AG20443 (cell line): ENCODE measurements at regions not wholly inside any gene's neighbourhood (a gene's known extent, or its start where the extent isn't known, plus 50 kb on each side); places are given as distances from the start of the nearest gene placed in this dataset.

Experiments used
- DNase-seq: peaks from one replicate; pipeline ENCODE4 v3.0.0; 2012; ENCODE audit warnings: low spot score, mixed read lengths

DNA sequence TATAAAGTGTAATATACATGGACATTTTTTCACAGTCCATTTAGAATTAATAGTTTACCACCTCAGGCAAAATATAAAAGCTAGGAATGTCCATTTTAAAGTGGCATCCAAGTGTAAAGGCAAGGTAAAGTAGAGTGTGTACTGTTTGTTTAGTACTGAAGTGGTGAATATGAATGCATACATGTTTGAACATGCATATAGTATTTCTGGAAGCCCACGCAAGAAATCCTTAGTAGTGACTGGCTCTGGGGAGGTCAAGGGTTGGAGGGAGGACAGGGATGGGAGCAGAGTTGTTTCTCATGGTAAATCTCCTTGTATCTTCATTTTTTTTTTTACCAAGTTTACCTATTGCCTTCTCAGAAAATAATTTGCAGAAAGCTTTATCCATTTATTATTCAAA lies 129.2 kb downstream of the UNC5CL start:
- no peak for DNase-seq

DNA sequence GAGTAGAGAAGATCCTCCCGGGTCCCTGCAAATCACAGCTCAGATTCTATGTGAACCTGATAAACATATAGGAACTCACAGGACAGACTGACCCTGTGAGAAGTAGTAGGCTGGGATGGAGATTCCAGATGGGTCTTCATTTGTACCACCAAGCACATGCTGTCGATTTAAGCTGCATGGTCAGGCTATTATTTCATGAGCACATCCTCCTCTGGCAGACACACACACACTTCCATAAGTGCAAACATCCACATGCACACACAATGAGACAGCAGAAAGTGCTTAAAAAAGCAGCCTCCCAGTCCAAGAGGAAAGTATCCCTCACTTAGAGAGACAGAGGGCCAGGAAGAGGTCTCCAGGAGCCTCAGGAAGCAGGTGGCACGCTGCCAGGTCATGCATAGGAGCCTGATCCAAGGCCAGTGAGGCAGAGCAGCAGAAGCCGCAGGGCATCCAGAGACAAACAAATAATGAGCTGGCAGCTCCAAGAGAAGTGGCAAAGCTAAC lies 131.8 kb downstream of the UNC5CL start:
- DNase-seq, result peak; percentile 33

DNA sequence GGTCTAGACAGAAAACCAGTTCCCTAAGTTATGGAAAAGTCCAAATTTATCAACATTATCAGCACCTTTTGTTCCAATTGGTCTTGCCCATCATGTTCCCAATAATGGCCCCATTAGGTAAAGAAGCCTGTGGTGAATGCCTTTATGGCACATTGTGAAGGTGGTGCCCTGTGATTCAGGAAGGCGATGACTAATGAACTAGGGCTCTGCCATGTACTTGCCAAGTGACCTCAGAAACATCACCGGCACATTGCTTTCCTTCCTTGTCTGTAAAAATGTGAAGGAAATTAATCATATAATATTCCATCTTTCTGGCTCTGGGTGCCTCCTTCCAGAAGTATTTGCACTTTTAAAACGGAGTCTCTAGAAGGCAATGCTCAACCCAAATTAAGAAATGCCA lies 132.3 kb downstream of the UNC5CL start:
- peak; percentile 39 for DNase-seq

DNA sequence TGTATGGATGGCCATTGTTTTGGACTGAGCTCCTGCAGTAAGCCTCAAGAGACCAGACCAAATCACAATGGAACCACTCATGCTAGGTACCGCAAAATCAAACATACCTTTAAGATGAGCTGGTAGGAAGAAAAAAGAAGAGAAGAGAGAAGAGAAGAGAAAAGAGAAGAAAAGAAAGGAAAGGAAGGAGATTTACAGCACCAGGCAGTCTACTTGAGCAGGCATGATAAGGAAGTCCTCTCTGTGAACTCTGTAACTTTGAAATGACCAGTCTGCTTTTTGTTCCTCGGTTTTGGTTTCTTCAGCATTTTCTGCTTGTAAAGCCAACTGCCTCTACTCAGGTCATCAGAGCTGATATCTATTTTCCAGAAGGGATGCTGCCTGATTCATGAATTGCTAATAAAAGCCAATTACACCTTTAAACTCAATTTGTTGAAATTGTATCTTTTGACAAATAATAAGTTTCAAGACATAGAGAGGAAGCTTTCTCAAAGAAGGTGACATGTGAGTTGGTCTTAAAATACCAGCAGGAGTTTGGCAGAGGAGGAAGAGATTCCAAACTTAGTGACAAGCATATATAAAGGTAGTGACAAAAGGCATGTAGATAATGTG lies 134.3 kb downstream of the UNC5CL start:
- DNase-seq, result no peak

DNA sequence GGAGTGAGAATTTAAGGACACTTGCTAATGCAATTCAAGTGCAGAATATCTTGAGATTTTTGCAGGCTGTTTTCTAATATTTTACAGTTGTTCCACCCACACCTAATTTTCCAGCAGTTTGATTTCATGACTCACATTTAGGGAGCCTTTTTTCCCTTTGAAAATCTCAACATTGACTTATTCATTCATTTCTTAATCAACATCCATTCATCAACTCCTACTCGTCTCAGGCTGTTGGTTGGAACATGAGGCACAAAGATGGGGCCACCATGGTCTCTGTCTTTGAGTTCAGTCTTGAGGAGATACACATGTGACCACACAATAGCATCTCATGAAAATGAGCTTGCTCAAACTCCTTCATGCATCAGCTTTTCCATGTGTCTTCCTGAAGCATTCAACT lies 135.6 kb downstream of the UNC5CL start:
- DNase-seq, result no peak

DNA sequence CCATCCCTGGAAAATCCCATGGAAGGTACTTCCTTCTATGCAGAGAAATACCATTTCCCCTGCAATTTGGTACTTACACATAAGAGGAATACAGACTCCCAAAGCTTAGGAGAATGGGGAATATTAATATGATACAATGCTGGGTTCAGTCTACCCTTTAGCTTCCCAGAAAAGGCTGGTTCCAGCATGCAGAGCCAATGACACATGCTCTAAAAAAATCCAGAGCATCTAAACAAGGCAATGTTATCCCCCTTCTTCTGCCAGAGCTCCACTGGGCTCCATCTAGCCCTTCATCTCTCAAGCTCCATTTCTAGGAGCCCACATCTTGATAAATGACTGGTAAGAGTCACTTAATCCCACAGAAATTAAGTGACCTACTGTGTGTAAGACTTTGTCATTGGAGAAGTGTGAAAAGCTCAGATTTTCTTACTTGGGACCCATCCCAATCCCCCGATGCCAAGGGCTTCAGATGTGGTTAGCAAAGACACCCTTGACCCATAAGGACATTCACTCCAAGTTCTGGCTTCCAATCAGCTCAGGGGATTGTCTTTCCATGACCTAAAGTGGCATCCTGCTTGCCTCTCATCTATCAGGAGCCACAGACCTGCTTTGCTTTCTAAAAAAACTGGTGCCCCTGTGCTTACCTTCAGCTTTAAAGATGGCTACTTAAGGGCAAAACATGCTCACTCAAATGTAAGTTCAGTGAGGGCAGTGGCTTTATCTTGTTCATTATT lies 137.5 kb downstream of the UNC5CL start:
- no peak for DNase-seq

DNA sequence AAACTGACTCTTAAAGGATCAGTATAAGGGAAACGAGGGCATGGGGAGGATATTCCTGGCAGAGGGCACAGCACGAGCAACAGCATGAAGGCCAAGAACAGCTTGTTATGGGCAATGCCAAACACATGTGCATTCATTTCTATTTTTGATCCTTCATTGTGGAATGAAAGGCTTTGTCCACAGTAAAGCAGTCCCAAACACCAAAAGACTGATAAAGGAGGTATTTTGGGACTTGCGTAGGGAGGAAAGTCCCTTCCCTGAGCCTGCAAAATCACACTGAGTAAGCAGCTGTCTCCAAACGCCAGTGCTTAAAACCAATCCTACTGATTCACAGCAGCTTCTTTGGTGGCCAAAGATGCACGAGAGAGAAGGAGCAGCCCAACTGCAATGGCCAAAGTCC lies 138.2 kb downstream of the UNC5CL start:
- no peak for DNase-seq

DNA sequence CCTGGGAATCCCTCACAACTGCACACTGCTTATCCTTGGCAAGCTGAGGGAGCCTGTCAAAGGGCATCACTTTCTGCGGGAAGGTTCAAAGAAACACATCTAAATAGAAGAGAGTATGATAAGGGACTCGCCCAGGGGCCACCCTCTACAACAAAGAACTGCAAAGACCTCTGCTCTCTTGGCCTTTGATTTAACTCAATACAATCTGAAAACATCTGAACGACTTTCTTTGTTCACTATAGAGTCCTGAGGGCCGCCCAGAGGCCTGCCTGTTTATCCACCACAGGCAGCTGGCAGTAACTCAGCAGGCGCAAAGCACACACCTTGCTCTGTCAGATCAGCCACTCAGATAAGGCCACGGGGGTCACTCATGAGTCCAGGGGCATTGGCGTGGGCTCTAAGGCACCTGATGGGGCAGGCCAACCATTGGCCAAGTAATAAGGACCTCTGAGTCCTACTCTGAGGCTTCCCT lies 139.3 kb downstream of the UNC5CL start:
- DNase-seq, result no peak

DNA sequence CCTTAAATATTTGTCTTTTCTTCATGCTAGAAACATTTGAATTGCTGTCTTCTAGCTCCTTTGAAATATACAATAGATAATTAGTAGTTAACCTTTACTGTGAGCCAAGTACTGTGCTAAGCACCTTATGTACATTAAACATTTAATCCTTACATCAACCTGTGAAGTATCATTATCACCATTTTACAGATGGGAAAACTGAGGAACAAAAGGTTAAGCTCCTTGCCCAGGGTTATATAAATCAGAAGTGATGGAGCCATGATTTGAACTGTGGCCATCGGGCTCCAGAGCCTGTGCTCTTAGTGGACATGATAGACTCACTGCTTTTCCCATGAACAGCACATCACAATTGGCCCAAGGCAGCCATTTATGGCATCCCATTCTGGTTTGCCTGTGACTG lies 140.9 kb downstream of the UNC5CL start:
- DNase-seq, result no peak

DNA sequence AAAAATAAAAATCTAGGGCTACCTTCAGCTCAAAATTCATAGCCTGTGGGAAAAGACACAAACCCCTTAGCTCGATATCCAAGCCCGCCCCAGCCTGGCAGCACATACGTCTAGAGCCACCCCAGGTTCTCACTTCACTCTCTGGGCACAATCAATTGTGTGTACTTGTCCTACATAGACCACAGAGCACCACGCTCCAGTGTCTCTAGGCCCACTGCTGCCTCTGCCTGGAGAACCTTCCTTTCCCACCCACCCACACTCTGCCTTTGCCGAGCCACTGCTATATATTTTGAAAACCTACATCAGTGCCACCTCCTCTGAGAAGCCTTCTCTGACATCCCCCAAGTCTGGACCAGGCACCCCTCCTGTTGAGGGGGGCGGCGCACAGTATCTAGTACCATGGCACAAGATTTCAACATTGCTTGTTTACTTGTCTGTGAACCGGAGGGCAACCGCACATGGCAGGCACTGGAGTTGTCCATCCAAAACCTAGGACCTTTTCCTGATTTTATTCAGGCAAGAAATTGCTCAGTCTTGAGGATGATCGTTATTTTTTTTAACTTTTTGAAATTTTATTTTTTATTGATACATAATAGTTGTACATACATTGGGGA lies 141.5 kb downstream of the UNC5CL start:
- DNase-seq, result no peak

DNA sequence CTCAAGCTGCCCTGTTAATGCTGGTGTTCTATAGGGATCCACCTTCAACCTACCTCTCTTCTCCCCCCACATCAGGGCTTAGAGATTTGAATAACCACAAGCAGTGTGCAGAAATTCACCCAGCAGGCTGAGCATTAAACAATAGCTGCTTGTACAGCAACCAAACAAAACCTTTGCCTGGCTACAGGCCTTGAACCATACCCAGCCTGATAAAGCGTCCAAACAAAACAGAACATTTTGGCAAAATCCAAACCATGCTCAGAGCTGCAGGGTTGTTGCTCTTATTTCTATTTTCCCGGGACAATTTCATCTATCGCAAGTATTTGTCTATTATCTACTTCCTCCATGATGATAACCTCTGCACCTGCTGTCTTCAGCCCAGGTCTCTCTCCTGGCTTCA lies 142.3 kb downstream of the UNC5CL start:
- DNase-seq, result no peak

DNA sequence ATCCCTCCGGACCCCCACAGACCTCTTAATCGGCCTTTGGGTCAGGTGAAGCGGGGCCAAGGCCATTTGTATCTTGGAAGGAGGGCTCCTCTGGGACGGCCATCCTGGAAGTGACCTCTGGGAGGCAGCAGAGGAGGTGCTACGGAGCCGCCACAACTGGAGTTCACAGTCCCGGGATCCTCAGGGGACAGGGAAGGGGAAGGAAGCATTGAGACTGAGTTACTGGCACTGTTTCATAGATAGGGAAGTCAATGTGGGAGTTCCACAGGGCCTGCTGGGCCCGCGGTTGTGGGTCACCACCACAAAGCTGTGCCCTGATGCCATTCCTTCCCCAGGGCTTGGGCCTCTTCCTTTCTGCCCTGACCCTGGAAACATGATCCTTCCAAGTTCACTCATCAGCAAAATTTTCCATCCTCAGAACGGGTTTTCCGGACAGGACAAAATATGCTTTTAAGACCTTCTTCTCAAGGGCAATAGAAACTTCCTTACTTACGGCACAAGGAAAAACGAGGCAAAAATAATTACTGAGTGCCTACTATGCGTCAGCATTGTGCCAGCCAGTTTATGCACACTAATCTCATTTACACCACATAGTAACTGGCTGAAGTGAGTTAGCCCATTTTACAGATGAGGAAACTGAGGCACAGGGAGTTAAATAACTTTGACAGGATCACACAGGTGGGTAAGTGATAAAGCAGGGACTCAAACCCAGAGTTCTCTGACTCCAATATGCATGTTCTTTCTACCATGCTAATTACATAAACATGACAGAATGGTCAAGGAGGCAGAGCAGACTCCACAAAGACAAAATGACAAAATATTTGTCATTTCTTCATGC lies 143.8 kb downstream of the UNC5CL start:
- DNase-seq, result peak; percentile 90

DNA sequence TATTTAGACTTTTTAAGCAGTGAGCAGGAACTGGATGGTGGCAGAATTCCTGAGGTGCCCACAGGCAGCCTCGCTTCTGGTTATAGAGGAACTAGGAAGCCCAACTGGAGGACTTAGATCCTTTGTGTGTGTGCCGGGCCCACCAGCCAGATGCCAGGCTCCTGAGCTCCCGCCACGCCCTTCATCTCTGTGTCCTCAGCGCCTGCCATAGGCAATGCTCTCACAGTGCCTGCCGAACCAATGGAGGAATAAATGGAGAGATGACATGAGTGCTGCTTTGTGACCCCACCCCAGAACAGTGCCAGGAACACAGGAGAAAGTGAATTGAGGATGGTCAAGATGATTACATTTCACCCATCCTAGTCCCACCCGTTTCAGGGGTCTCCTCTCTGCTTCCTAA lies 146.0 kb downstream of the UNC5CL start:
- DNase-seq, result no peak

DNA sequence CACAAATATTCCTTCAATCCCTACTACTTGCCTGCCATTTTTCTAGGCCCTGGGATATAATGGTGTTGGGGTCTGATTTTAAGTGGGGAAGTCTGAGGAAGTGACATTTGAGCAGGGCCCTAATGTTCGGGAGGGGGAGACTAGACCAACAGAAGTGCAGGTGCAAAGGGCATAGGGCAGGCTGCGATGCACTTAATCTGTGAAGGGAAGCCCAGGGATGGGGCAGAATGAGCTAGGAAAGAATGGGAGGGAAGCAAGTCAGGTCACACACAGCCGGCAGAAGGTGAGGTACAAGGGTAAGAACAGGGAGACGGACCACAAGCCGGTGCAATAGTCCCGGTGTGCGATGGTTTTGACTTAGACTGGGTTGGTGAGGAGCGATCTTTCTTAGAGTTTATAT lies 146.8 kb downstream of the UNC5CL start:
- DNase-seq, result no peak

DNA sequence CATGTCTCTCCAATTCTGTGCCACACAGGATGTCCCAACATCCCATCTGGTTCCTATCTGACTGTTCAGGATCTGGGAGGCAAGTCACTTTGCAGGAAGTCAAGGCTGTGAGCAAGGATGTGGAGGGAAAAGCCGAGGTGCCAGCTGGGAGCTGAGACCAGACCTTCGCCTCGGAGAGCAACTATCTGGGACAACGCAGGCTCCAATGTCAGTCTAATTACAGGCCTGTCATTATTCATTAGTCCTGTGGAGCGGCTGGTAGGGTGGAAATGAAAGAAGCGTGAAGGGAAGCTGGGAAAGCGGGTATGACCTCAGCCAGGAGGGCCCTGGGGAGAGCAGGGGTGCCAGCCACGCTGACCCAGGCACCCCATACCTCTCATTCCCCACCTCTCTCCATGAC lies 147.3 kb downstream of the UNC5CL start:
- DNase-seq, result no peak

DNA sequence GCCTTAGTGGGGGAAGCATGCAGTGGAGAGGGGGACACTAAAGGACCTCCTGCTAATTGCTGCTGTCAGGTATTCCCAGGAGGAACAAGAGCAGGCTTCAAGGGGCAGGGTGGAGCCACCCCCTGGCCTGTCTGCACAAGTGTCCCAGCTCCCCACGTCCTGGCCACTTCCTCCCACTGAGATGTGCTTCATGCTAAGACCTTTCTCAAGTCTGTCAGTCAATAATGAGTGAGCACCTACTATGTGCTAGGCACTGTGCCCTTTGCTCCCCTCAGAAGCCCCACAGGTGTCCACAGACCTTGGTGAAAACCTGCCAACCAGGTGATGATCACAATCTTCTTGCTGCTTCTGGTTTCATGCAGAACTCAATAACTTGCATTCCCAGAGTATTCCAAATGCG lies 147.9 kb downstream of the UNC5CL start:
- DNase-seq, result no peak

DNA sequence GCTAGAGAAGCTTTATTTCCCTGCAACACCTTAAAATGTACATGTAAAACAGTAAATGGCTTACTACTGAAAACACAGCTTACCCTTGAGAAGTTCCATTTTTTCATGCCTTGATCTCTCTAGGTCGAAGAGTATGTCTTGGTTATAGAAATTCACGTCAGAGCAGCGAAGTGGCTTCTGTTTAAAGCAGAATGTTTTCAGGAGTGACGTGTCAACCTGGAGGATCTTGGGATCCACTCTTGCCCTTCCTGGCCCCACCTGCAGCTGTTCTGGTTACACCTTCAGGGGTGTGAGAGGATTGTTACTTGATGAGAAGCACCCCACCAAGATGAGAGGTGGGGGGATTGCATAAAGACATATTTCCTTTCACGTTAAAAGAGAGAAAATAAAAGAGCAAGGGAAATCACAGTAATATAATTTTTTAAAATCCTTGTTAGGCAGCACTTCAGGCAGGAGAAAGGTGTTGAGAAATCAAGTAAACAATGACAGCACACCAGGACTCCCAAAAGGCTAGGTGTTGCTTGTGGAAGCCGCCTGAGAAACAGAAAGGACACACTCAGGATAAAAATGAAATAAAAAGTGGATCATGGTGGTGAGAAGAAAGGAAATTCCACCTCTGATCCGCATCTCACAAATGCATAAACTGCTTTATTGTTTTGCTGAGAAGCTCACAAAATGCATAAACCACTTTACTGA lies 149.7 kb downstream of the UNC5CL start:
- DNase-seq, result no peak

DNA sequence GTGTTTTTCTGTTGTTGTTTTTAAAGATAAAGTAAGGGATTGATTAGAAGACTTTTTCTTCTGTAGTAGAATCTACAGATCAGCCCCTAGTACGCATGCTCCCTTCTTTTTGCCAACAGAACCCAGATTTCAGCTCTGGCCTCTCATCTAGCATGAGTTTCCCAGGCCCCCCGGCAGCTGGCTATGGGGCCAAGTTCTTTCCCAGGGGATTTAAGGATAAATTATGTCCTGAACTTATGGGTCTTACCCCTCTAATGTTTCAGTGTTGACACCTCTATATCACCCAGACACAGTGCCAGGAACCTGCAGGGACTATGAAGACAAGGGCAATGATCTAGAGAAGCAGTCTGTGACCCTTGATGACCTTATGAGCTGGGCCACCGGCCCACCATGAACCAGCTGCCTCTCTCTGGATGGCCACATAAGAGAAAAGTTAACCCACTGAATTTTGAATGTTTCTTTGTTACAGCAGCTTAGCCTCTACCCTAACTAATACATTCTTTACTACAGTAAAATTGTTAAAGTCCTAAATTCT lies 150.5 kb downstream of the UNC5CL start:
- DNase-seq, result no peak

DNA sequence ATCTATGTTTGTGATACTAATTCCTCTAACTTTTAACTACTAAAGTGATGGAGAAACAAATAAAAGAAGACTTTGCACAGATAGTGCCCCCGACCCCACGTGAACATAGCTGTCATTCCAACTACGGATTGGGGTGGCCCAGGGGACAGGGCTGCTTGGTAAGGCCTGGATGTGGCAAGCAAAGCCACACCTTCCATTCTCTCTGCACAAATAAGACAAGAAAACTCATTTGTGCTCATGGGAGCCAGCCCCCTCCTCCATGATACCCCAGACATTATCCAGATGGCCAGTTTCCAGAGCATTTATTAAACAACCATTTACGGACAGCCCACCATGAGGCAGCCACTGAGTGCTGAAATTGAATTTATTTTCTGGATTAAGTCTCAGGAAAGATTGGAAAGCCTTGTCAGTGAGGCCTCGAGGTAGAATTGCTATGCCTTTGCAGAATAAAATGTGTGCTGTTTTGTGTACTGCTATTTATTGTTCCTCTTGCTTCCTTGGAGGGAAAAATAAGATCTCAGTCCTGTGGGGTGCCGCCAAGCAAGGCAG lies 151.2 kb downstream of the UNC5CL start:
- DNase-seq, result no peak

DNA sequence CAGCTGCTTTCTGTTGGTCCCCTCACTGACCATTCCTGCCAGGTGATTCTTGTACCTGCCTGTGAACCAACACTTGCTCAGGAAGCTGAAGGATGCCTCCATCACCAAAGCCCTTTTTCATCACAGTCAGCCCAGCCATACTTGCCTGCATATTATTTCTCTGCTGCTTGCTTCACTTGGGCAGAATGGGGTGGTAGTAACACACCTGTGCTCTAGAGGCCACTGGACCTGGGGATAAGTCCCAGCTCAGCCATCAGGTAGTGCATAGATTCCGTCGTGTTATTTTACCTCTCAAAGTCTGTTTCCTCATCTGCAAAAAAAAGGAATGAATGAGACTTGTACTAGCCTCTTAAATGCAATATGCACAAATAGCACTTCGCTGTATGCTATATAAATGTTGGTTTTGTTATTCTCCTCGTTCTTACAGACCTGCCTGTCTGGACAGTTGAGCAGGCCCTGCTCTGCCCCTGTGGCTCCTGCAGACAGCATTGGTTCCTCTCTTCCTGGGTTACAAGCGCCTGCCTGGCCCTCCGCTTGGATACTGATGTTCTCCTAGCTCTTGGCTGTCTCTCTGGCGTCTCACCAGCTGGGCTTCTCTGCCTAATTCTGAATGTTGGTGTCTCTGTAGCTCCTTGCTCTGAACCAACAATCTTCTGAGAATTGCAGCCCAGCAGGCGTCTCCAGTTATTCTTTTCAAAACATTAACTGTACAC lies 151.8 kb downstream of the UNC5CL start:
- no peak for DNase-seq
